ENCODE measurements at regions not wholly inside any gene's neighbourhood (a gene's known extent, or its start where the extent isn't known, plus 50 kb on each side); places are given as distances from the start of the nearest gene placed in this dataset.

- DNase-seq: no peak
- no peak for TF ChIP-seq POLR2AphosphoS5 (IDR thresholded peaks at IDR 0.05)
- TF ChIP-seq EP300 (IDR thresholded peaks at IDR 0.05; ENCODE audit: low read depth): no peak
- TF ChIP-seq, protein P1, sequence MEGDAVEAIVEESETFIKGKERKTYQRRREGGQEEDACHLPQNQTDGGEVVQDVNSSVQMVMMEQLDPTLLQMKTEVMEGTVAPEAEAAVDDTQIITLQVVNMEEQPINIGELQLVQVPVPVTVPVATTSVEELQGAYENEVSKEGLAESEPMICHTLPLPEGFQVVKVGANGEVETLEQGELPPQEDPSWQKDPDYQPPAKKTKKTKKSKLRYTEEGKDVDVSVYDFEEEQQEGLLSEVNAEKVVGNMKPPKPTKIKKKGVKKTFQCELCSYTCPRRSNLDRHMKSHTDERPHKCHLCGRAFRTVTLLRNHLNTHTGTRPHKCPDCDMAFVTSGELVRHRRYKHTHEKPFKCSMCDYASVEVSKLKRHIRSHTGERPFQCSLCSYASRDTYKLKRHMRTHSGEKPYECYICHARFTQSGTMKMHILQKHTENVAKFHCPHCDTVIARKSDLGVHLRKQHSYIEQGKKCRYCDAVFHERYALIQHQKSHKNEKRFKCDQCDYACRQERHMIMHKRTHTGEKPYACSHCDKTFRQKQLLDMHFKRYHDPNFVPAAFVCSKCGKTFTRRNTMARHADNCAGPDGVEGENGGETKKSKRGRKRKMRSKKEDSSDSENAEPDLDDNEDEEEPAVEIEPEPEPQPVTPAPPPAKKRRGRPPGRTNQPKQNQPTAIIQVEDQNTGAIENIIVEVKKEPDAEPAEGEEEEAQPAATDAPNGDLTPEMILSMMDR (IDR thresholded peaks at IDR 0.05): no peak
- no peak for TF ChIP-seq POLR2A (IDR thresholded peaks at IDR 0.05)
- Histone ChIP-seq H3K4me1 (peaks cover 0 to 18% (median 9%) of the 10 kb centered on the region in 4 donors), H3K27ac (no peak overlapping the region), H3K9me3 (no peaks in the 10 kb centered on the region), H3K36me3 (no peaks in the 10 kb centered on the region), H3K27me3 (no peaks in the 10 kb centered on the region), H3K4me3 (no peak overlapping the region)
- WGBS, 2 donors (ENCODE audit: low coverage in 1 of 2): 48 to 53% methylated on average over 3 to 5 of the region's 5 CpGs
- intact Hi-C loops (cut with DNase I; ENCODE audit: low total_unique reads) (no loop called here), in situ Hi-C loops (cut with MboI; ENCODE audit: low pct_ligation_motif_present in 1 of 4, low pct_unique_long_range_greater_than_20kb in 1 of 4, low sequenced_read_pairs in 3 of 4) (loop anchor here in 1 of 4 donors (25.0 kb wide), 1 partner anchor 833 kb away; no protein-coding TSS in a partner anchor)
Observed at GRCh38 chr6:128569732-128570679, 49.6 kb upstream of the PTPRK start.

Small RNA genes lying in the stretch of these regions (small RNA-seq; reads per million reads assigned to genes)
- 0 reads per million in 4 donors for gene RF00019

Measured in transverse colon (tissue), 4 donors.